NCI-H2196 (cell line): ENCODE measurements at regions not wholly inside any gene's neighbourhood (a gene's known extent, or its start where the extent isn't known, plus 50 kb on each side); places are given as distances from the start of the nearest gene placed in this dataset.
"Not testable (repeated sequence)": the region's sequence is repeated elsewhere in the genome, so short reads cannot be mapped to it uniquely, and the experiment has no call there.

Source experiments
- DNase-seq: peaks from one replicate; lab custom pipeline; 2025; ENCODE audit not compliant: unreplicated experiment; lab: John Stamatoyannopoulos, UW

- no peak for DNase-seq
Observed at GRCh38 chr22:49517667-49518185, 309.9 kb downstream of the BRD1 start.

- DNase-seq: no peak
Observed at GRCh38 chr22:49517211-49517610, 310.5 kb downstream of the BRD1 start.

GRCh38 chr22:49515475-49515874 lies 312.2 kb downstream of the BRD1 start:
- no peak for DNase-seq

GRCh38 chr22:49514641-49515040 lies 313.0 kb downstream of the BRD1 start:
- no peak for DNase-seq

GRCh38 chr22:49514211-49514610 lies 313.5 kb downstream of the BRD1 start:
- DNase-seq: no peak

GRCh38 chr22:49513358-49513851 lies 314.3 kb downstream of the BRD1 start:
- no peak for DNase-seq

- no peak for DNase-seq
Observed at GRCh38 chr22:49512487-49513165, 315.0 kb downstream of the BRD1 start.

GRCh38 chr22:49511393-49512189 lies 316.1 kb downstream of the BRD1 start:
- DNase-seq: not testable (repeated sequence)

- no peak for DNase-seq
Observed at GRCh38 chr22:49510718-49511117, 317.0 kb downstream of the BRD1 start.

- DNase-seq: no peak
Observed at GRCh38 chr22:49509016-49509415, 318.7 kb downstream of the BRD1 start.

GRCh38 chr22:49508561-49508960 lies 319.1 kb downstream of the BRD1 start:
- DNase-seq: no peak

GRCh38 chr22:49507607-49508292 lies 319.9 kb downstream of the BRD1 start:
- no peak for DNase-seq

GRCh38 chr22:49506010-49506400 lies 321.7 kb downstream of the BRD1 start:
- no peak for DNase-seq

- DNase-seq: no peak
Observed at GRCh38 chr22:49505337-49506009, 322.2 kb downstream of the BRD1 start.

GRCh38 chr22:49503896-49504521 lies 323.7 kb downstream of the BRD1 start:
- no peak for DNase-seq

- no peak for DNase-seq
Observed at GRCh38 chr22:49503321-49503720, 324.4 kb downstream of the BRD1 start.

- no peak for DNase-seq
Observed at GRCh38 chr22:49502126-49502826, 325.4 kb downstream of the BRD1 start.

GRCh38 chr22:49500942-49501395 lies 326.7 kb downstream of the BRD1 start:
- no peak for DNase-seq

- no peak for DNase-seq
Observed at GRCh38 chr22:49500076-49500460, 327.6 kb downstream of the BRD1 start.
